HG03045 (cell line): ENCODE measurements at regions not wholly inside any gene's neighbourhood (a gene's known extent, or its start where the extent isn't known, plus 50 kb on each side); places are given as distances from the start of the nearest gene placed in this dataset.

ENCODE experiments used
- ATAC-seq: cut with Tn5 transposase; IDR thresholded peaks from one replicate; pipeline ENCODE4 v1.9.1; 2021; ENCODE audit warnings: mild to moderate bottlenecking, moderate library complexity; ENCODE audit not compliant: unreplicated experiment

GRCh38 chr6:149147938-149148718 is 169.4 kb upstream of the TAB2 start:
- ATAC-seq: no peak

- ATAC-seq: no peak
Measured at GRCh38 chr6:149149653-149150052, 167.9 kb upstream of the TAB2 start.

- ATAC-seq: no peak
Measured at GRCh38 chr6:149150301-149150700, 167.2 kb upstream of the TAB2 start.

- no peak for ATAC-seq
Measured at GRCh38 chr6:149150801-149151398, 166.6 kb upstream of the TAB2 start.

GRCh38 chr6:149152521-149152920 is 165.0 kb upstream of the TAB2 start:
- no peak for ATAC-seq

- ATAC-seq: no peak
Measured at GRCh38 chr6:149153100-149153499, 164.4 kb upstream of the TAB2 start.

- no peak for ATAC-seq
Measured at GRCh38 chr6:149153693-149154092, 163.8 kb upstream of the TAB2 start.

GRCh38 chr6:149154261-149154821 is 163.2 kb upstream of the TAB2 start:
- no peak for ATAC-seq

GRCh38 chr6:149157126-149157525 is 160.4 kb upstream of the TAB2 start:
- ATAC-seq: no peak

- no peak for ATAC-seq
Measured at GRCh38 chr6:149158076-149158475, 159.4 kb upstream of the TAB2 start.

GRCh38 chr6:149160943-149161342 is 156.6 kb upstream of the TAB2 start:
- no peak for ATAC-seq

GRCh38 chr6:149162924-149163323 is 154.6 kb upstream of the TAB2 start:
- ATAC-seq: no peak

GRCh38 chr6:149164199-149164750 is 153.2 kb upstream of the TAB2 start:
- ATAC-seq: no peak

GRCh38 chr6:149166336-149166735 is 151.2 kb upstream of the TAB2 start:
- no peak for ATAC-seq

- no peak for ATAC-seq
Measured at GRCh38 chr6:149166747-149167146, 150.8 kb upstream of the TAB2 start.

- ATAC-seq: no peak
Measured at GRCh38 chr6:149168968-149169367, 148.5 kb upstream of the TAB2 start.

GRCh38 chr6:149169761-149170511 is 147.6 kb upstream of the TAB2 start:
- no peak for ATAC-seq

GRCh38 chr6:149170564-149171452 is 146.7 kb upstream of the TAB2 start:
- no peak for ATAC-seq

GRCh38 chr6:149173222-149173621 is 144.3 kb upstream of the TAB2 start:
- no peak for ATAC-seq

GRCh38 chr6:149174962-149175361 is 142.6 kb upstream of the TAB2 start:
- ATAC-seq: no peak
